ENCODE measurements at regions not wholly inside any gene's neighbourhood (a gene's known extent, or its start where the extent isn't known, plus 50 kb on each side); places are given as distances from the start of the nearest gene placed in this dataset.
A peak's percentile ranks its signal among the peaks of the same experiment; 100 is the strongest.
"Not testable (repeated sequence)": the region's sequence is repeated elsewhere in the genome, so short reads cannot be mapped to it uniquely, and the experiment has no call there.

DNA sequence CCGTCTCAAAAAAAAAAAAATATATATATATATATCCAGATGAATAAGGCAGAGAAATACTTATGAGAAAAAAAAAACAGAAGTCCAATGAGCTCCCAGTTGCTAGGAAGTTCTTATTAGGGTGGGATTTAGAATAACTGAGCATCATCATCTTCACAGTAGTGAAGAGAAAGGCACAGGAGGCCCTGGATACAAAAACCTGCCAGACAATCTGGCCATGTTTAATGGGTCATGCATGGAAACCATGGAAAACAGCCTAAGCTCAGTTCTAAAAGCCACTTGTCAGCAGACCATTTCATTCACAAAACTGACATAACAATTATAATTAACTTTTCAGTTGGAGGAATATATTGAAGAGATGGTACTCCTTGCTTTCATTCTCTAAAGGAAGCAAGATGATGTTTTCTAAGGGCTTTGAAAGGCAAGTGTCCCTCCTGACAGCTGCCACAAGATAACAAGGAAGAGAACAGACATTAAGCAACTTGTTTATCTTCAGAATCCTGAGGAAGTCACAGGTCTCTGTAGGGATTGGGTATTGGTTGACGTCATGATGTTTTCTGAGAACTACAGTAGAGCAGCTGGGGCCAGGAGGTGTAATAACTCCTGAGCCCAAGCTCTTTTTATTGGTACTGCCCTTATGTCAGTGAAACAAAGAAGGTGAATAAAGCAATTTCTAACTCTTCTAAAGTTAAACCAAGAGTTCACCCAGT lies 463.1 kb downstream of the DMAC1 start:
- peak; percentile 32 for DNase-seq

DNA sequence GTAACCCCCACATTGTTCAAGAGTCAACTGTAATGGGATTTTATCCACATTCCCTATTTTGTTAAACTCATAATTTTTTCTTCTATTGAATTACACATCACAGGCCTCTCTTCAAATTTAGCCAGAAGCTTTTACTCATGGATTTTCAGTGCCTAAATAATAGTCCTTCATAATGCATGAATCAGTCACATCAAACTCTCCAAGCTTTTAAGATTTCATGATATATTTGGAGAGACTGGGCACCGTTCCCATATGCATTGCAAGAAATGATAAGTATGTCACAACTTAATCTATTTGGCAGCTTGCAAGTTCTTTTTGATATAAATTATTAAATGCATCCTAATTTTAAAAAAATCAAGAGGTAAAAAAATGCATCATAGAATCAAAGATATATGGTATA lies 465.9 kb downstream of the DMAC1 start:
- DNase-seq, result peak; percentile 47

GRCh38 chr9:7332780-7333179 lies 466.8 kb downstream of the DMAC1 start:
- no peak for DNase-seq

DNA sequence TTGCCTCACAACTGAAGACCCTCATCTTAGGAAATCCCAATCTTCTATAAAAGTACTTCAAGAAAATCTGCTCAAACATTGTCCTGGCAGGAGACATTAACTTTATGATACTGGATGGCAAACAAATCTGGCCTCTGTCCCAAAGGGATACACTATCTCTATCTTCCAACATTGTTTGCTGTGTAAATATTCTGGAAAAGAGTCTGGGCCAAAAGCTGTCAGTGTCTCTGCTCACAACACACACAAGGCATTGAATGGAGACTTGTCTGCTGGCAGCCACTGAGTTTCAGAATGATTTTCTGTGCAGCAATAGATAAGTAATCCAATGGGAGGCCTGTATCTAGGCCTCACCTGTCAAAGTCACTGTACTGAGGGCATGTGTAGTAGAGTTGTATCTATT lies 471.1 kb downstream of the DMAC1 start:
- DNase-seq, result no peak

DNA sequence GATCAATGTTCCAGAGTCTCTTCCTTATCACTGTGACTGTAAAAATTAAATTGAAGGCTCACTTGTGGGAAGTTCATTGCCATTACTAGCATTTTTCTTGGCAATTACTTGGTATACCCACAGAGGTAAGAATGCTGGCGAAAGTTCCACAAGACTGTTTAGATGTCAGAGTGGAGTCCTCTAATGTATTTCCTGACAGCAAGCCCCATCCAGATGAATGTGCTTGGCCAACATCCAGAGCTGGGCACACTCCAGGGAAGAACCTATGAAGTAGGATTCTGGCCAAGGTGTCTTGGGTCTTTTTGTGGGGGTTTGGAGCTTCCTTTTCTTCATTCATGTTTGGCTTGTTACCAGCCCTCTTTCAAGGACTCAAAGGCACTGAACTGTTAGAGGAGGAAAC lies 473.6 kb downstream of the DMAC1 start:
- no peak for DNase-seq

DNA sequence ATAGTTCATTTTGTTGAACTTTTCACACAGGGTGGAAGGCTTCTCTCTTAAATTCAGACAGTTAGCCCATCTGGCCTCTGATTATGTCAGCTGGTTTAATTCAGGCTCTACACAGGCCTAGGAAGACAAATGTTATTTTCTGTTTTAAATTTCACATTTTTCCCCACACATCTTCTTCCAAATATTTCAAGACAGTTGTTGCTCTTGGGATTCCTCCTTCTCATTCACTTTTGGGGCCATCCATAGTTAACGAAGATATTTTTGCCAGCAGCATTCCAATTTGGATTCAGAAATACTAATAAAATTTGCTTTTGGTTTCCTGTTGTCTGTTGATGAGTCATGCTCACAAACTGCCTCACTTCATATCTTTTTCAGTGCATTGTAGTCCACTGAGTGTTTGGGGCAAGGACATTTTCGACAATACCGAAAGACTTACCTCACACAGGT lies 475.4 kb downstream of the DMAC1 start:
- no peak for DNase-seq

DNA sequence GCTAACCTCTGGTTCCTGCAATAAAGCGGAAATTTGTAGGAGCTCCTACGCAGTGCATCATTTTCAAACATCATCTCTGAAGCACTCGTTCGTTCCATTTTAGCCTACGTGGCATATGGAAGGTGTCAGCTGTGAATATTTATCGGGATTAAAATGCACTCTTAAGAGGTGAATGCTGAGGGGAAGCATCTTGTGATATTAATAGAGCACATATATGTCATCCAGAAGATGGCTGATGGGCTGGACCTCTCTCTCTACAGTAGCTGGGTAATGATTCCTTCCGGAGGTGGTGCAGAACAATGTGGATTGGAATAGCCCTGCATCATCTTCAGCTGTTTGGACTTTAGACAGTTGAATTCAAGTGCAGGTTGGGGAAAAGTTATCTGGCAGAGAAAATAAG lies 478.7 kb downstream of the DMAC1 start:
- no peak for DNase-seq

GRCh38 chr9:7320139-7320538 lies 479.4 kb downstream of the DMAC1 start:
- peak; percentile 22 for DNase-seq

- DNase-seq, result no peak
These were observed 480.7 kb downstream of the DMAC1 start for GRCh38 chr9:7318920-7319319.

DNA sequence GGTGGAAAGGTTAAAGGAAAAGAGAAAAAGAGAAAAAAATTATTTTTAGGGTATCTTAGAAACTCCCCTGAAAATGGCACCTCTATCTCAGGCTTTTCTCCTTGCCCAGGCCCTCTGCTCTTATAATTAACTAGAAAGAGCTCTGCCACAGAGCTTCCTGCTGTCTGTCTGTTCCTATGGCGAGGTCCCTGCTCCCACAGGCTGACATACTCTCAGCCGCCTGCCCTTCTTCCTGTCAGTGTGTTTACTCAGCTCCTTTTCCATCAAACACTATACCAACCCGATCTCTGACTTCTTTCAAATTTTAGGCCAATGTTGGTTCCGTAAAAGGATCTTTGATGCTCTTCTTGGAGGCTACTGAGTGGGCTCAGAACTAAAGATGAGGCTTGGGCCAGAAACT lies 482.6 kb downstream of the DMAC1 start:
- DNase-seq, result no peak

DNA sequence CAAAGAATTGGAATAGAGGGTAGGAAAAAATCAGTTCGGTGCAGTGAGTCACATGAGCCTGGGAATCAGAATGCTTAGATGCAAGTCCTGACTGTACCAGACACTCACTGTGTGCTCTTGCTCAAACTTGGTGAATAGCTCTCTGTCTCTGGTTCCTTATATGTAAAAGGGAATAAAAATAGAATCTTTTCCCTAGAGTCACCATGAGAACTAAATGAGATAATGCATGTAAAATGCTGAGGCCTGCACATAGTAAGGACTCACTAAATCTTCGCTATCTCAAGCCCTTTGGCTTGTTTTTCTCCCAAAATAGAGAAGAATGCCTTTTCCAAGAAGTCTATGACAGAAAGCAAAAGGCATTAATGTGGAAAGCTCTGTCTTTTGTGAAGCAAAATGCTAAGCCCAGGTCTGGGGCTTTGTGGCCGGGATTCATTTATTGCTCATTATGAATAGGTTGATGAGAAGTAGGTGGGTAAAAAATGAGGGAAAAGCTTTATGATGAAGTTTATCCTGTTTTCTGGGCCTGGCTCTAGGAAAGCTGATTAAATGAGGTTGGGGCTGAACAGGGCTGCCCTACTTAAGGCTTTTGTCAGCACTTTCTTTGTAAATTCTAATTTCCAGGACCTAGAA lies 483.3 kb downstream of the DMAC1 start:
- DNase-seq, result no peak

- DNase-seq, result no peak
These were observed 483.8 kb downstream of the DMAC1 start for GRCh38 chr9:7315746-7316145.

- no peak for DNase-seq
These were observed 484.5 kb downstream of the DMAC1 start for GRCh38 chr9:7315116-7315515.

DNA sequence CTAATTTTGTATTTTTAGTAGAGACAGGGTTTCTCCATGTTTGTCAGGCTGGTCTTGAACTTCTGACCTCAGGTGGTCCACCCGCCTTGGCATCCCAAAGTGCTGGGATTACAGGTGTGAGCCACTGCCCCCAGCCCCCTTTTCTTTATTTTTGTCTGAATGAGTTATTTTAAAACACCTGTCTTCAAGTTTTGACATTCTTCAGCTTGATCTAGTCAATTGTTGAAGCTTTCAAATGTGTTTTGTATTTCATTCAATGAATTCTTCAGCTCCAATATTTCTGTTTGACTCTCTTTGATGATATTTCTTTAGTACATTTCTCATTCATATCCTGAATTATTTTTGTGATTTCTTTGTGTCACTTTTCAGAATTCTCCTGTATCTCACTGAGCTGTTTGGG lies 486.2 kb downstream of the DMAC1 start:
- no peak for DNase-seq

DNA sequence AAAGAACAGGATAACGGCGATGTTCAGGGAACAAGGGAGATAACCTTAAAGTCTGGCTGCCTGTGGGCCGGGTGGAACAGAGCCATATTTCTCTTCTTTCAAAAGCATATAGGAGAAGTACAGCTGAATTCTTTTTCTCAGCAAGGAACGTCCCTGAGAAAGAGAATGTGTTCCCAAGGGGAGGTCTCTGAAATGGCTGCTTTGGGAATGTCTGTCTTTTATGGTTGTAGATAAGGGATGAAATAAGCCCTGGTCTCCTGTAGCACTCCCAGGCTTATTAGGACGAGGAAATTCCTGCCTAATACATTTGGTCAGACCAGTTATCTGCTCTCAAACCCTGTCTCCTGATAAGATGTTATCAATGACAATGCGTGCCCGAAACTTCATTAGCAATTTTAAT lies 490.5 kb downstream of the DMAC1 start:
- DNase-seq, result not testable (repeated sequence)

DNA sequence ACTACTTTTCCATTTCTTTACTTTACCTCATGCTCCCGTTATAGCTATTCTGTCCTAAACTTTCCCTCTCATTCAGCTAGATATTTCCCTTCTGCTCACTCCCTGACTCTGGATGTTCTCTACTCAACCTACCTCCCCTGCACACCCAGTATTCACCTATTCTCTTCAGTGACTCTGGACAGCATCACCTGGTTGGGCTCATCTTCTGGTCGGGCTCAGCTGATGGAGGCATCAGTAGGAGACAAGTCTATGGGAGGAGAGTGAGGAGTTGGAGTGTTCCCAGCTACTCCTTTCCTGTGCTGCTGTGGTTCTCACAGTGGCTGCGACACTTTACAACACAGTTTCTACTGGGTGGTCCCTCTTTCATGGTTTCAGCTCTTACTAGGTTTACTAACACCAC lies 493.9 kb downstream of the DMAC1 start:
- no peak for DNase-seq

- no peak for DNase-seq
These were observed 495.0 kb downstream of the DMAC1 start for GRCh38 chr9:7304627-7304995.

GRCh38 chr9:7303907-7304626 lies 495.5 kb downstream of the DMAC1 start:
- no peak for DNase-seq

GRCh38 chr9:7300484-7300883 lies 499.1 kb downstream of the DMAC1 start:
- DNase-seq, result no peak

DNA sequence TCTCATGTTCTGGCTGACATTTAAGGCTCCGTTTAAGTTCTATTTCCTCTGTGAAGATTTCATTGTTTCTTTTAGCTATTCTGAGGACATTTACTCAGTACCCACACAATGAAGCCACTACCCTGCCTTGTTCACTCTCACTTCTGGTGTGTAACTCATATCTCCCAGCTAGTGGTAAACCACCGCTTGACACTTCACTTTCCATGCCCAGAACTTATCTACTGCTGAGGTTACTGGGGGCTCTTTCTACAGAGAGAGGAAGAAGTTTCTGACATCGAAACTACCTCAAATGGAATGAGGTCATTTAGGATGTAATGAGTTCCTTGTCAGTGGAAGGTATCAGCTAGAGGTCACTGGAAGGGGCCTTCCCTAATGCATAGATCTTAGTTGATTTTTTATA lies 501.5 kb downstream of the DMAC1 start:
- DNase-seq, result peak; percentile 72

- no peak for DNase-seq
These were observed 502.1 kb downstream of the DMAC1 start for GRCh38 chr9:7297521-7297920.

GRCh38 chr9:7293091-7293490 lies 506.5 kb downstream of the DMAC1 start:
- DNase-seq, result peak; percentile 18

DNA sequence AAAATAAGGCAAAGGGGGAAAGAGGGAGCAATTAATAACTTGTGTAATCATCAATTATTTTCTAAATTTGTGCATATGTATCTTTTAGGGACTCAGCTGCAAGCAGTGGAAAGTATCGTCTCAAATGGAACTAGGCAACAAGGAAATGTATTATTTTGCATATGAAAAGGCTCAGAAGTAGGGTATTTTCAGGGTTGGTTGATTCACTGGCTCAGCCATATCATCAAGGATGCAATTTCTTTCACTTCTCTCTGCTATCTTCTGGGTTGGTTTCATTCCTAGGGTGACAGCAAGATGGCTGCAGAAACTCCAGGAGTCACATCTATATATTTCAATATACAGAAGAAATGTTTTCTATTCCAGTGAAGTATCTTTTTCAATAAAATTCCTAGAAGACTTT lies 509.8 kb downstream of the DMAC1 start:
- no peak for DNase-seq

DNA sequence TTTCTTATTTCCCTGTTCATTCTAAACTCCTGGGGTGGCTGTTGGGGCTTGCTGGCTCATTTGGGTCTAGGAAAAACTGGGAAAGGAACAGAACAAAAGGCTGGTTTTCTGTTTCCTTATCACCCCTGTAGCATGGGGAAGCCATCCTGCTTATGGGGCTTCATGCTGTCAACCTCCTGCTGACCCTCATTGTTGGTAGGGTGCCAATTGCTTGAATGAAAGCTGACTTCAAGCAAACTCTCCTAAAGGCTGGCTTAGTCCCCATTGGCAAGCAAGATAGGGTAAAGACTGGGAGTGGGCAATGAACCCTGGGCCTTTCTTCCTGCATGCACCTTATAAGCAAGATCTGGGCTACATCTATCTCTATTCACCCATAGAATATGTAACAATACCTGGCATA lies 511.6 kb downstream of the DMAC1 start:
- DNase-seq, result no peak

Measured in hematopoietic multipotent progenitor cell treated with erythropoietin and hydrocortisone succinate and interleukin-3 and kit ligand, for 4 days (in vitro differentiated cells).